ENCODE measurements at regions not wholly inside any gene's neighbourhood (a gene's known extent, or its start where the extent isn't known, plus 50 kb on each side); places are given as distances from the start of the nearest gene placed in this dataset.
"Not testable (repeated sequence)": the region's sequence is repeated elsewhere in the genome, so short reads cannot be mapped to it uniquely, and the experiment has no call there.

DNA sequence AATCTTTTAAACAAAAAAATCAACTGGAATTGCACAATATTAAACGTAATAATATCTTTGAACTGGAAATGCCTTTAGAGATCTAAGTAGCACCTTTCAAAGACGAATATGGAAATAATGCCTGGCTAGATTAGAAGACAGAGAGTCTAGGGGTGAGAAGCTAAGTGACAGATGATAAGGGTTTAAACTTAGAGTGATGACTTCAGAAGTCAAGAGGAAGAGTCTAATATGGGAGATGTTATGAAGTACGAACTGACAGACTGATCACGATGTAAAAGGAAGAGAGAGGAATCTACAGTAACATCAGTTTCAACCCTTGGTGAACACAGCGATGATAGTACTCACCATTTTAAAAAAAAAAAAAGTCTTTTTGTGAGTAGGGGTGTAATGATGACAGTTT is 57.9 kb downstream of the HINT1 start:
- DNase-seq (ENCODE audit: low read depth, low spot score) = no peak

DNA sequence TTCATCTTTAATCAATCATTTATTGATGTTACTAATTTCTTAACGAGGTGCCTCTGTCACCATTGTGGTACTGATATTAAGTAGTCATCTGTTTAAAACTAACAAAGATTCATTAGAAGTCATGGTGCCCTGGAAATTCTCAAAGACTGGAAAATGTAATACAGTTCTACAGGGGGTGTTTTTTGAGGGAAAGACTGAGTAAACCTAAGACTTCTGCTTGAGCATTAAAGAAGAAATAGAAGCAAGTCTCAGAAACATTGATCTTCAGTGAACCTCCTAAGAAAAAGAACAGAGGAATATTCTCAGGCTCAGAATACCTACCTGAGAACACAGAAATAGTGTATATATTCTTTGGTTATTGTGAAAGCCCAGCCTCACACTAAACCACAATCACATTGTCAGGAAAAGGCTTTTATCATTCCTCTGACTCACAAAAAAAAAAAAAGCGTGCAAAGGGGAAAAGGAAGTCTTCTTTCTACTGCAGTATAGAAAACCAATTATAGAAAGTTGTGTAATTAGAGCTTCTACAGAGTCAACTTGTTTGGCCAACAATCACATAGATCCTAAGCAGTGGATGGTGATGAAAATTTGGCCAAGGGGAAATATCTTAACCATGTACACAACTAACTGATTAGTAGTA is 60.8 kb downstream of the HINT1 start:
- DNase-seq (ENCODE audit: low read depth, low spot score) = no peak

DNA sequence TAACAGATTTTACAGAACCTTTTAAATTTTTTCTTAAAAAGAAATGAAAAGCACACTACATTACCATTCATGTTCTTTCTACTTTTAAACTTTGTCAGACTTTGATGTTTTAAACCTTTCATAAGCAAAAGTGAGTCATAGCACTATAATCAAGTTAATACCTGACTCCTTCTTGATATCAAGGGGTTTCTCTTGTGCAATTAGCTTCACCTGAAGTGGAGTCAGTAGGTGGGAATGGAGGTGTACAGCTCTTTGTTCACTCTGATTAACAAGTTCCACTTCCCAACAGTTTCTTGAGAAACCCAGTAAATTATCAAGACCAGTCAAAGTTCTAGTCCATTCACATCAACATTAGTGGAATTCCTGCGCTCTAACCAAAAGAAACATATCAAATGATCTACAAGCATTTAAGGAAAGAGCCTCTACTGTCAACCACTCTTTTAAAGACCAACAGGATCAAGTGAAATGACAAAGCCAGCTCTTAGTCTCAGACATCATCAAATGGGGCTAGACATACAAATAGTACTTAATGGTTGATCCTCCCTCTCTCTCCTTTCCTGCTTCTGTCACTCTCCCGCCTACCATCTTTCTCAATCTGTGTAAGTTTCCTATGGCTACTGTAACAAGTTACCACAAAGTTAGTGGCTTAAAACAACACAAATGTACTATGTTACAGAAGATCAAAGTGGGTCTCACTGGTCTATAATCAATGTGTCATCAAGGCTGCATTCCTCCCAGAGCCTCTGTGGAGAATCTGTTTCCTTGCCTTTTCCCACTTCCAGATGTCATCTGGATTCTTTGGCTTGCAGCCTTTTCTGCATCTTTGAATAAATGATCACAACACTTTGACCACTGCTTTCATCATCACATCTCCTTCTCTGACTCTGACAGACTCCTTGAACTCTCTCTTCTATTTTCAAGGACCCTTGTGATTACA is 68.0 kb downstream of the HINT1 start:
- DNase-seq (ENCODE audit: low read depth, low spot score) = no peak

DNA sequence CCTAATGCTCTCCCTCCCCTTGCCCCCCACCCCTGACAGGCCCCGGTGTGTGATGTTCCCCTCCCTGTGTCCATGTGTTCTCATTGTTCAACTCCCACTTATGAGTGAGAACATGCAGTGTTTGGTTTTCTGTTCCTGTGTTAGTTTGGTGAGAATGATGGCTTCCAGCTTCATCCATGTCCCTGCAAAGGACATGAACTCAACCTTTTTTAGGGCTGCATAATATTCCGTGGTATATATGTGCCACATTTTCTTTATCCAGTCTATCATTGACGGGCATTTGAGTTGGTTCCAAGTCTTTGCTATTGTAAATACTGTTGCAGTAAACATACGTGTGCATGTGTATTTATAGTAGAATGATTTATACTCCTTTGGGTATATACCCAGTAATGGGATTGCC is 69.5 kb downstream of the HINT1 start:
- not testable (repeated sequence) for DNase-seq (ENCODE audit: low read depth, low spot score)

DNA sequence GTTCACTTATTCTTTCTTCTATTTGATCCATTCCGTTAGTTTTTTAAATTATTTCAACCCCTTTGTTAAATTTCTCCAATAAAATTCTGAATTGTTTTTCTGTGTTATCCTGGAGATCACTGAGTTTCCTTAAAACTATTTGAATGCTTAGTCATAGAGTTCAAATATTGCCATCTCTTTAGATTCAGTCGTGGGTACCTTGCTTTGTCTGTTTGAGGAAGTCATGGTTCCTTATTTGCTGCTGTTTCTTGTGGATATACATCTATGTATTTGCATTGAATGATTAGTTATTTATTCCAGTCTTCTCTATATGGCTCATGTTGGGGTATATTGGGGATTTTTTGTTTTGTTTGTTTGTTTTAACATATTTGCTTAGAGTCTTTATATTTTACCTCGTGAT is 80.6 kb downstream of the HINT1 start:
- DNase-seq (ENCODE audit: low read depth, low spot score) = no peak

DNA sequence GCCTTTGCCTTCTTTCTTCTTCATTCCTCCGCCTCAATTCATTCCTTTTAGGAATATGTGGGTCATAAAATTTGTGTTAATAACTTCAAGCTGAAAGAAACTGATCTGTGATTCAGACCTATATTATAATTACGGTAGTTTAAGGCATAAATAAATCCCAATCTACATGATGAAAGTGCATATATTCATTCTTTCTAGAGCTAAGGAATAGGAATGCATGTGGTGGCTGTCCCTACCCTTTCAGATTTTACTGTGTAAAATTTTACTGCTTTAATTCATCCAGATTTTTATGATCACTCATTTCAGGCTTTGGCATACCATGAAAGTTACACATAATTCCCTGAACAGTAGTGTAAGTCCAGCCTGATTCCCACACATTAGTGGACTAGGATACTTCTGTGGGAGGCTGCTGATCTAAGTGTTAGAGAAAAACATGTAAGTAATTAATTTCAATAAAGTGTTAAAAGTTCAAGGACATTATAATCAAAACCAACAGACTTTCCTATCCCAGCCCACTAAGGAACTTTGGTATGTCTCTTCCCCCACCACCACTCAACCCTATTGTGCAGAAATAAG is 83.1 kb downstream of the HINT1 start:
- no peak for DNase-seq (ENCODE audit: low read depth, low spot score)

DNA sequence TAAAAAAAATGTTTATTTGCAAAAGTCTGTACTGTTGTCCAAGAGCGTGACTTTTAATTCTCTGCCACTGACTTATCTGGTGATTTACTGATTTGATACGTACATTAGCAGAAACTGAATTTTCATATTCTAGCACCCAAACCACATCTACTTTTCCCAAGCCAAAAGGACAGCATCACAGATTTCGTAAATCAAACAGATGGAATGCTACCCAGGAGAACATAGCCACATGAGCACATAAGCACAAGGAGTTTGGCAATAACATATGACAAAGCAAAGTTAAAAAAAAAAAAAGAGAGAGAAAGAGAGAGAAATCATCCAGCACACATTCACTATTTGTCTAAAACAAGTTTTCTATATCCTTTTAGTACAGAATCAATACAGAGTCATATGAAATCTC is 83.7 kb downstream of the HINT1 start:
- DNase-seq (ENCODE audit: low read depth, low spot score) = no peak

DNA sequence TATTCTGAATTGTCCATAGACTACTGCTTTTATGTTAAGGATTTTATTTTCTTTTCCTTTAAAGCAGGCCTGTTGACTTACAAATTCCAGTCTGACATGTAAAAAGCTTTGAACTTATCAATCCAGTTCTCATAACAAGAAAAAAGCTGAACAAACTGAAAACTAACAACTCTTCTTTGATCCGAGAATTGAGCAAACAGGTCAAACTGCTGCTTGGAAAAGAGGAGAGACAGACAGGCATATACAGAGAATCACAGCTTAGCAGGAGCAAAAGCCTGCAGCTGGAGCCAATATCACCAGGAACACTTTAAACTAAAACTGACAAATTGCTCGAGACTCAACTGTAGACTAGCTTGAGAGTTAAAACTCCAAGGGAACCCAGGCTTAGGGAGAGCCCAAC is 85.8 kb downstream of the HINT1 start:
- no peak for DNase-seq (ENCODE audit: low read depth, low spot score)

DNA sequence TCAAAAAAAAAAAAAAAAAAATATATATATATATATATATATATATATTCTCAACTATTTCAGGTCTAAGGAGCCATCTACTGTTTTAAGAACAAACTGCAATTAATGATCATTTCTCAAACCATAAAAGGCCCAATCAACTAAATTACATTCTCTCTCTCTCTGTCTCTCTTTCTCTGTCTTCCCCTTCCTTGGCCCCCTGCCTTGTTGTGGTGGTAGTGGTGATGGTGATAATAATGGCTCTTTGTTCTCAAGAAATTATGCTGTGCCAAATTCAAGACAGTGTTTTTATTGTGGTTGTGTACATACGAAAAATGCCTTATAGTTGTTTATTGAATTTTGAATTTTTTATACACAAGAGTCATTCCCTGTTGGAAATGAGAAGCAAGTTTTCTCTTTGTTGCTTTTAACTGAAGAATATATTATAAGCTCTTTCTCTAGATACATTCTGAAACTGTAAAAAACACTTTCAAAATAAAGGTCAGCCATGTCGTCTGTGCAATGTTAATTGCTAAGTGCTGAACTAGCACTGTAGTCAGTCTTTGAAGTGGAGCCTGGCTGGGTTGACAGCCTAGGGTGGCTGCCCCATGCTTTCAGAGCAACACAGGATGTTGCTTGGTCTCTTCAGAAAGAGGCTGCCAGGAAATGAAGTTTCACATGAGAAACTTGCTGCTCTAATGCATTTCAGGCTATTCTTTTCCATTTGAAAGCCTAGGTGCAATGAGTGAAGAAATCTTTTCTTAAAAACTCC is 96.0 kb downstream of the HINT1 start:
- no peak for DNase-seq (ENCODE audit: low read depth, low spot score)

DNA sequence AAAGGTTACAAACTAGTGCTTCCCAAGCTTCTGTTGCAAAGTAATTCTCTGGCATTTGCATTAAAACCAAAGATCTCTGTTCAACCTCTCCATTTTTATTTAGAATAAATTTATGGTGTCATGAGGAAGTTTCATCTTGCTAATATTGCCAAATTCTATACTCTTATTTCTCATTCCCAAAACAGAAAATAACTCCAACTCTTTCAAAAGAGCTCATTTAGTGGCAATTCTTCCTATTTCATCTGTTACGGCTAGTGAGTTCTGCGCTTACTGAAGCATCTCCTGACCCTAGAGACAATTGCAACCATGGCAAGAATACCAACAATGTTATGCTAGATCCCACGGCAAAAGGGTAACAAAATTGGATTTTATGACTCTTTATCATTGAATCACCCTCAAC is 97.0 kb downstream of the HINT1 start:
- no peak for DNase-seq (ENCODE audit: low read depth, low spot score)

DNA sequence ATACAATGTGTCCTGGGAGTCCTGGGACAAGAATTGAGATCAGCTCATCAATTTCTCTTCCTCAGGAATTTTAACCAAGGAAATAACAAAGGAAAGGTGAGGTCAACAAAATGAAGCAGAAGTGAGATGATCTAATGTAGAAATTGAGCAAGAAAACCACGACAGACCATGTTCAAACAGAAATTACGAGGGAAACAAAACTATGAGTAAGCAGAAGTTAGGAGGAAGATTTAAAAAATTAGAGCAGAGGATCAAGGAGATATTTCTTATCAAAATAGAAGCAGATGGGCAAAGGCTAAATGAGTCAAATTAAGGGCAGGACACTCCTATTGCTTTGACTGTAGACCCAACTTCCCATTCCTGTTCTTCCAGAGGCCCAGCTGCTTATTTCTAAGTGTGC is 97.4 kb downstream of the HINT1 start:
- no peak for DNase-seq (ENCODE audit: low read depth, low spot score)

DNA sequence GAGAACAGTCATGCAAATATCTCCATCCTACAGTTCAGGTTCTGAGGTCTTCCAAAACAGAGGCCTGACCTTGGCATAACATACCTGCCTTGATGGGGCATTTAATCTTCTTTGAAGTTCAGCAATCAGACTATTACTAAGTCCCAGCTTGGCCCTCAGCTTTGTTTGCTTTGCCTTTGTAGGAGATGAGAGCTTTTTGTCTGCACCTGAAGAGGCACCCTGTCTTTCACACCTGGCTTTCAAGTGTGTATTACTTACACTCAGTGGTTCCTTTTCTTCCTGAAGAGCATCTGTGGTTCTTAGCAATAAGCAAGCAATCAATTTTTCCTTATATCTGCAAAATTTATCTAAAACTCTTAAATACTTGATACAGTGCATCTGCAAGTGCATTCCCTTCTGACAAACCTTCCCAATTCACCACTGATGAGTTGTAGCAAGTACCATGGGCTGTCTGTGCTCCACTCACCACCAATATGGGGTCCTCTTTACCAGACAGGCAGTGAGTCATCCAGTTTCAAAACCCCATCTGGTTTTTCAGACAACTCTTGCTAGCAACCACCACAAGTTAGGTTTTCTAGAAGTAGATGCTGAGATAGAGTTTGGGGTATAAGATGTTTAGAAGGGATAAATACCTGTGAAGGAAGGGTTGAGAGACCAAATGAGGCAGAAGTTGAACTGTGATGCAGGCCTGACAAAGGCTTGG is 100.2 kb downstream of the HINT1 start:
- no peak for DNase-seq (ENCODE audit: low read depth, low spot score)

DNA sequence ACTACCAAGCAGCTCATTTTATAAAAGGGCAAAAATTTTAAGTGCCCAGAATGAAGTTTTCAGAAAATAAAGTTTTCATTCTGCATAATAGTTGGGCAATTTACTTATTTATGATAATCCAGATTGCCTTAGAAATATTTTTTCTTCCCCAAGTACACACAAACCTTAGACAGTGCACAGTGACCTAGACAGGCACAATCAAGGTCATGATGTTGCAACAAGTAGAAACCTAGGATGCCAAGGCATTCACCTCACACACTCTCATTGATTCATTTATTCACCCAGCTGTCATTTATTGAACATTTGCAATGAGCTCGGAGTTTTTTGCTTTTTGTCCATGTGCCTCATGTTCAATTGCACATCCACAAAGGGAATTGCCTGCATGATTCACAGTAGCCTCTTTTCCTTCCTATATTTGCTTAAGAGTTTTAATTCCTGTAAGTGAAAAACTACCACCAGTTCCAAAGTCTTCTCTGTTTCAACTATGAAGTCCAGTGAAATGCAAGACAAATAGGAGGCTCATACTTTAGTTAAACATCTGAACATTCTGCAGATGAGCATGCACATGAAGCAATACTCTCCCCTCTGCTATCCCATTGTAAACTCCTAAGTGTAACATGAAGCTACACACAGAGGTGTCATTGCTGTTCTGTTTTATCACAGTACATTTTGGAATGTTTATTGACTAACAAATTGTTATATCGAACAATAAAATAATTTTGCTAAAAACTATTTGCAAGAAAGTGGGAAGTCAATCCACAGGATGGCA is 122.9 kb downstream of the HINT1 start:
- DNase-seq (ENCODE audit: low read depth, low spot score) = no peak

DNA sequence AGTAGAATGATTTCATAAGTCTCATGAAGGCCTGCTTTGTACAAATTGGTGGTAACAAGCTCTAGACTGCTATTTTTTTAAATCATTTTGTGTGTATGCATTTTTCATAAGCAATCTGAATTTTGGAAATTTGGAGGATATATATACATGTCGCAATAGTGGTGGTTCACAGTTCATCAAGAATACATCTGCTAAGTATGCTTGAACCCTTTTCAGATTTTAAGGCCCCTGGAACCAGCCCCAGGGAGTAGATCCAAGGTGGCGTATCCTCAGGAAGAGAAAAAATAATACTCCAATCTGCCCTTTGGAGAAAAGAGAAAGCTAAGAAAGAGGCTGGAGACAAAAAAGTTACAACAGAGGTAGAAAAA is 141.6 kb downstream of the HINT1 start:
- DNase-seq (ENCODE audit: low read depth, low spot score) = no peak

DNA sequence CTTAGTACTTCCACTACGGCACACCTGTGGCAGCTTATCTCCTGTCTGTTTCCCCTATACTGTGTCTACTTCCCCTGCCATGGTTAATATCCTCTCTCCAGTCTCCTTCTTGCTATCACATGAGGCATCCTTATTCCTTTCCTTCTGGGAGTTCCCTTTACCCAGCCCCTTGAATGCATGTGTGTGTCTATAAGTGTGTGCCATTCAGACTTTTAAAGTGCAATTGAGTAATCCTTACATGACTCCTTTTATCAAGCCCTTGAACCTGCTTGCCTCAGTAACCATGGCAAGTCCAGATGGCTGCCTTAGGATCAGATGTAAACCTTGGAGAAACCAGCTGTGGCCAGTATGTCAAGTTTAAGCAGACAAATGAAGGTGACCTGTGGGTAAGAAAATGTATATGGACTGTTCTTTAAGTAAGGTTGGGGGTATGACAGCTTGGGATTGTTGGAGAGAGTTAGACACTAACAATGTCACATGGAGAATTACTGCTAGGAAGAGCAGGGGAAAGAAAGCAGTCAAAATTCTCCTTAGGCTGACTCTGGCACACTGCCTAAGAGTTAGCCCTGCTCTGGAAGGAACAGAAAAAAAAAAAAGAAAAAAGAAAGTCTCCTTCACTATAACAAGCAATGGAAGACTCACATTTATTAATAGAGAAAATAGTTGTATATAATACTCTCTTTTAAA is 142.1 kb downstream of the HINT1 start:
- DNase-seq (ENCODE audit: low read depth, low spot score) = no peak

DNA sequence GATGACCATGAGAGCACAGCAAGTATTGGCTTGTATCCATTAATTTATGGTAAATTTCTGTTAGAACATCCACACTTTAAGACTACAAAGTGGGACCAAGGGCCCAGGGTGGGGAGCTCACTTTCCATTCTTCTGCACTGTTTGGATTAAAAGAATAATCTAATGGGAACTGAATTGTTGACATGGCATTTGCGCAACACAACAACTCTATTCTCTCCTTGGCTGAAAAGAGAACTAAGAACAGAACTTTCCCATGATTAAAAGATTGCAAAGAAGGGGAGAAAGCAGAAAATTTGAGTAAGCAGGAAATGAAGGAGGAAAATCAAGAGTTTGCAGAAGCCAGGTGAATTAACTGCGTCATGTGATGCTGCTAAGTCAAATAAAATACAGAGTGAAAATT is 143.4 kb downstream of the HINT1 start:
- no peak for DNase-seq (ENCODE audit: low read depth, low spot score)

DNA sequence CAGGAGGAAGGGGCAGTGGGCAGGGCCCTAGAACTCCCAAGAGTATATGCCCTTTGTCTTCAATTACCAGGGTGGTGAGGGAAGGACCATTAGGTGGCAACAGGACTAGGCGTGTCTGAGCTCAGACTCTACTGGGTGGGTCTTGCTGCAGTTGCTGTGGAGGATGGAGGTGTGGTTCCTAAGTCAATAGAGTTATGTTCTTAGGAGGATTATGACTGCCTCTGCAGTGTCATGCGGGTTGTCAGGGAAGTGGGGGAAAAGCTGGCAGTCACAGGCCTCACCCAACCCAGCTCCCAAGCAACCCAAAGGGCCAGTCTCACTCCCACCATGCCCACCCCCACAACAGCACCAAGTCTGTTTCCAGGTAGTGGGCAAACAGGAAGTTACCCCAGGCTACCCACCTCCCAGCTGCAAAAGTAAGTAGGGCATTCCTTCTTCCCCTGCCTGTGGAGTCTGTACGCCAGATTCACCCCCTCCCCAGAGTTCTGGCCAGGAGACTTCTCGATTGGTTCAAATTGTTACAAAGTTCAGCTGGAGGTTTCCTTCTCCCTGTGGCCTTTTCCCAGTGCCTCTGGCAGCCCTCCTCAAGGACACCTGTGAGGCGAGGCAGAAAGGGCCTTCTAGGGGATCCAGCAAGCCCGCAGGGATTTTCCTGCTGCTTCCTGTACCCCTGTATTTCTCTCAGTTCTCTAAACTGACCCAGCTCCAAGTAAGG is 145.3 kb downstream of the HINT1 start:
- no peak for DNase-seq (ENCODE audit: low read depth, low spot score)

DNA sequence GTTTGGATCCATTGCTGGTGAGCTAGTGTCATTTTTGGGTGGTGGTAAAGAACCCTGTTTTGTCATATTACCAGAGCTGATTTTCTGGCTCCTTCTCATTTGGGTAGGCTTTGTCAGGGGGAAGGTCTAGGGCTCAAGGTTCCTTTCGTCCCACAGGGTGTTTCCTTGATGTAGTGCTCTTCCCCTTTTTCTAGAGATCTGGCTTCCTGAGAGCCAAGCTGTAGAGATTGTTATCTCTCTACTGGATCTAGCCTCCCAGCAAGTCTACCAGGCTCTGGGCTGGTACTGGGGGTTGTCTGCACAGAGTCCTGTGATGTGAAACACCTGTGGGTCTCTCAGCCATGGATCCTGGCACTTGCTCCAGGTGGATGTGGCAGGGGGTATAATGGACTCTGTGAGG is 145.9 kb downstream of the HINT1 start:
- no peak for DNase-seq (ENCODE audit: low read depth, low spot score)

DNA sequence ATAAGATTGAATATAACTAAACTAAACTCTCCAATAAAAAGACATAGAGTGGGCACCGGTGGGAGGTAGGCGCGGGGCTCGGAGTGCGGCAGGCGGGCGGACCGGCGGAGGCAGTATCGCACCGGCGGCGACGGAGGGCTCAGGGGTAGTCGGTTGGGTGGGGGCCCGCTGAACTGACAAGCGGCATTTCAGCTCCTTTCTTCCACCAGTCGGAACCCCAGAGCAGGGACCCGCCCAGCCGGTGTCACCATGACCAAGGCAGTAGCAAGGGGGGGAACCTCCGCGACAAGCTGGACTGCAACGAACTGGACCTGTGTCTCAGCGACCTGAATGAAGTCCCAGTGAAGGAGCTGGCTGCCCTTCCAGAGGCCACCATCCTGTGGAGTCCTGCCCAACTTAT is 156.7 kb downstream of the HINT1 start:
- no peak for DNase-seq (ENCODE audit: low read depth, low spot score)

All from brain pericyte (primary cell).